NOMO-1 treated with DMSO at 0.1 percent for 48 hours (cell line): ENCODE measurements at regions not wholly inside any gene's neighbourhood (a gene's known extent, or its start where the extent isn't known, plus 50 kb on each side); places are given as distances from the start of the nearest gene placed in this dataset.

ENCODE experiments used
- DNase-seq: peaks from one replicate; lab custom pipeline; 2025; ENCODE audit not compliant: unreplicated experiment; lab: John Stamatoyannopoulos, UW

DNA sequence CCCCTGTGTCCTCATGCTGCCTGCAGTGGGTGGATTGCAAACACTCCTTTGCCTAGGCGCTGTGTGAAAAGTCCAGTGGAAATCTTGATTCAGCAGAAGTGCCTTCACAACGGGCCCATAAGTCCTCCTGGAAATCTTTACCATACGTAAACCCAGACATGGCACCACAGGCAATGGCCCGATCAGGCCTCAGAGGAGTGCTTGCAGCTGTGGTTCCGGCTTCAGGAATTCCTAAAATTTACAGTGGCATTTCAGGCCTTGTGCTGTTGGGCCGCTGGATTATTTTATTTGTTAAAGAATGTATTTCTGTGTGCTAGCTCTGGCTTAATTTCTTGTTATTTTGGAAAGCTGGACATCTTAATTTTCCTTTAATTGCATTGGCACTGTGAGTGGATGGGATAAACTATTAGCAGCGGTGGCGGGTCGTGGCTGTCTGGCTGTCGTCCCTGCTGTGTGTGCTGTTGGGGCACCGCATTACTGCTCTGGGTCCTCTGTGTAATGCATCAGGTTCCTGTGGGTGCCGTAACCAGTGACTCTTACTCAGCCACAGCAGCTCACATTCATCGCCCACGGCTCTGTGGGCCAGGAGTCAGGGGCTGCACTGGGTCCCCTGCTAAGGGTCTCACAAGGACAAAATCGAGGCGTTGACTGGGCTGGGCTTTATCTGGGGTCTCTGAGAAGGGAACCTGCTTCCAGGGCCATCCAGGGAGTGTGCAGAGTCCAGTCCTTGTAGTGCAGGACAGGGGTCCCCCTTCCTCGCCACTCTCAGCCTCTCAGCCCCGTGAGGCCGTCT is 73.1 kb downstream of the RTP5 start:
- DNase-seq, result no peak

GRCh38 chr2:241943209-241943850 is 73.8 kb downstream of the RTP5 start:
- DNase-seq, result no peak

- DNase-seq, result no peak
These were observed 74.5 kb downstream of the RTP5 start for GRCh38 chr2:241943961-241944575.

DNA sequence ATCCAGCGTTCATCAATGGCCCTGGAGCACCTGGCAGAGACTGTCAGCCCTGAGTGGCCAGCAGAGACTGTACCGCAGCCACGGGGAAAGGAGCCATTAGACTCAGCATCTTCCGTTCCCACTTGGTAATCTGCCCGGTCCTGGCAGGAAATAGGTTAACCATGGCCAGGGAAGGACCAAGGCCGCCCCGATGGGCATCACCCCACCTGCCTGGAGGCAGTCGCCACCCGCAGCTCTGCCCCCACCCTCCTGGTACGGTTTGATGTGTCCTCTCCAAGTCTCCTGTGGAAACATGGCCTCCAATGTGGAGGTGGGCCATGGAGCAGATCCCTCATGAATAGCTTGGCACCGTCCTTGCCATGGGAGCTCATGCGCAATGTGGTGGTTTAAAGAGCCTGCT is 75.3 kb downstream of the RTP5 start:
- DNase-seq, result no peak

- no peak for DNase-seq
These were observed 75.8 kb downstream of the RTP5 start for GRCh38 chr2:241945311-241945710.

DNA sequence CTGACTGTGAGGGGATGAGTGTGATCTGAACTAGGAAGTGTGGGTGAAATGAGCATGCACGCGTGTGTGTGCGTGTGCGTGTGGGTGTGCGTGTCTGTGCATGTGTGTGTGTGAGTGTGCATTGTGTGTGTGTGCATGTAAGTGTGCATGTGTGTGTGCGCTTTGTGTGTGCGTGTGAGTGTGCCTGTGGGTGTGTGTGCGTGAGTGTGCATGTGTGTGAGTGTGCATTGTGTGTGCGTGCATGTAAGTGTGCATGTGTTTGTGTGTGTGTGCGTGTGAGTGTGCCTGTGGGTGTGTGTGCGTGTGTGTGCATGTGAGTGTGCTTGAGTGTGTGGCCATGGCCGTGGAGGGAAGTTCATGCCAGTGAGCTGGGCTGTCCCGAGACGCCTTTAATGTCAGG is 76.3 kb downstream of the RTP5 start:
- no peak for DNase-seq

GRCh38 chr2:241946306-241947003 is 76.9 kb downstream of the RTP5 start:
- DNase-seq, result no peak

- no peak for DNase-seq
These were observed 77.4 kb downstream of the RTP5 start for GRCh38 chr2:241947004-241947350.

GRCh38 chr2:241947401-241947800 is 77.9 kb downstream of the RTP5 start:
- DNase-seq, result no peak

GRCh38 chr2:241947876-241948275 is 78.3 kb downstream of the RTP5 start:
- no peak for DNase-seq

GRCh38 chr2:241948299-241948897 is 78.9 kb downstream of the RTP5 start:
- no peak for DNase-seq

- no peak for DNase-seq
These were observed 79.6 kb downstream of the RTP5 start for GRCh38 chr2:241948901-241949735.

- no peak for DNase-seq
These were observed 80.3 kb downstream of the RTP5 start for GRCh38 chr2:241949736-241950412.

DNA sequence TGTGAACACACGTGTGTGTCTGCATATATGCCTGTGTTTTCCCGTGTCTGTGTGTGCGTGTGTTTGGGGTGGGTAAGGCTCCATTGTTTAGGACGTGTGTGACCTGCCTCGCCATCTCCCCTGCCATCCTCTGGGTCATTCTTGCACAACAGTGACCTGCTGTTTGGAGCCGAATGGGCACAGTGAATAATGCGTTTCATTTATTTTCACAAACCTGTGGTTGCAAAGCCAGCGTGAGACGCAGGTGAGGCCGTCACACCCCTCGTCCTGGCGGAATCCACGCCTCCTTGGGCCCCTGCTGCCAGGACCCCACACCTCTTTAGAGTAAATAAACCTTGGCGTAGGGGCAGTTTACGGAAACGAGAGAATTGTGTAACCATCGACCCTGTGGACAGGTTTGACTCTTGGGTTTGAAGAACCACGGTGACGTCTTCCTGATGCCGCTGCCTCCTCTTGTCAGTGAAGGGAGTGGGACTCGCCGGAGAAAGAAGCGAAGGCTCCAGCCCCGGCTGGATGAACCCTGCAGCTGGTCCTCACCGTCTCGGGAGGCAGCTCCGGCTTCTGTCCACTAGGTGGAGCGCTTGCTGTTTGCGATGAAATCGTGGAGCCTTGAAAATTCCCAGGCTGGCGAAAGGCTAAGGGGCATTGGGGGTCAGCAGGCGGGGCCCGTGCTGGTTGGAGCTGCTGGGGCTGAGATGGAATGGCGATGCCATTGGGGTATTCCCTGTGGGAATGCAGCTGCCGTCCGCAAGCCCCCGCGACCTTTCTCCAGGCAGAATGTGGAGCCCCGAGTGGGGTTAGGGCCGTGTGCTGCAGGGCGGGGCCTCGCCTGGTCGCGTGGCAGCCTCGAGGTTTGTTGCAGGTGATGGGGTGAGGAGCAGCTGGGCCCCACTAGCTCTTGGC is 81.1 kb downstream of the RTP5 start:
- peak; percentile 8 for DNase-seq

DNA sequence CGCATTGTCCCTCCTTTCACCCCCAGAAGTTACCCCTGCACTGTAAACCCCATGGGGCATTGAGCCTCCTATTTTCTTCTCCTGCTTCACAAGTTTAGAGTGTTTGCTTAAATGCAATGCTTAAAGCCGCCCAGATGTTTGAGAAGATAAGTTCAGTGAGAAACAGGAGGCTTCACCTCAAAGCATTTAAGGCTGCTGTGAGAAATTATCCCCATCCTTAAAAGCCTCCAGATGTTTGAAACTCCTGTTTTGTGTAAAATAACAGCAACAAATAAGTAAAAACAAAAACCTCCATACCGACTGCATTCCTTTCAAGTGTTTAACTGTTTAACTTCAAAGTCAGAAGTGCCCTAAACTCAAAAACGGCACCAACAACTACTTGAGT is 81.8 kb downstream of the RTP5 start:
- DNase-seq, result no peak

DNA sequence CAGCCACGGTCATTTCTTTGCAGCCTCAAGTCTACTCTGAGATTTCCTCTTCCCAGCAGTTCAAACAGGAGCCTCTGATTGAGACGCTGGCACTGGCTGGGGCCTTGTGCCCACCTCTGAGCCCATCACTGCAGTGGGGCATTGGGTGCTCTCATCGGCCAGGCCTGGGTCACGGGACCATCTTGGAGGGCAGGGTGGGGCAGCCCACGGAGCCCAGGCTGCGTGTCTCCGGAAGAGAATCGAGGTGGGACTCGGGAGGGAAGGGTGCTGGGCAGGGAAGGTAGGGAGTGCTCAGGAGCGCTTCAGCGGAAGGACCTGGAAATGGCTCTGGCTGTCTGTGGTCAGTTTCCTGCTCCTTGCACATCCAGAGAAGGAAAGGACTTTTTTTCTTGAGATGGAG is 82.4 kb downstream of the RTP5 start:
- no peak for DNase-seq

- no peak for DNase-seq
These were observed 83.3 kb downstream of the RTP5 start for GRCh38 chr2:241952816-241953215.

DNA sequence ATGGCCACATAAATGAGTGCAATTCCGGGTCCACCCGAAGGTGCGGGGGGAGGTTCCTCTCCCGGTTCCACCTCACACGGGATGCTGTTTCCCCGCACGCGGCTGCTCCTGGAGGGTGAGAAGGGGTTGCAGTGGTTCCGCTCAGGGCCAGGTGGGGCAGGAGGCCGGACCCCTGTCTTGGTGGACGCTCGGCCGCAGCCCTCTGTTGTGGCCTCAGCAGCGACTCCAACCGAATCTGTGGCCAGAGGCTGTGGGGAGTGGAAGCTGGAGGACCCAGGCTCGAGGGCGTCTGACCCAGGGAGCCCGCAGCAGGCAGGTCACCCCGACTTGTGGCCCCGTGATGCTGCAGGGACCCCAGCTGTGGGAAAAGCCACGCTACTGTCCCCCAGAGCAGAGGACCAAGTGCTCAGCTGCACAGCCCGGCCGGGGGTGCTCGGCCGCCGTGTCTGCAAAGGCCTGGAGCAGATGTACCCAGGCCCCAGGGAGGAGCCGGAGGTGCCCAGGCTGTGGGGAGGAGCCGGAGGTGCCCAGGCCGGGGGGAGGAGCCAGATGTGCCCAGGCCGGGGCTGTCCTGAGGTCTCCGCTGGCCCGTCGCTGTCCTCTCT is 83.9 kb downstream of the RTP5 start:
- DNase-seq, result no peak
